Sigmoid colon (tissue), 4 donors: ENCODE measurements at regions not wholly inside any gene's neighbourhood (a gene's known extent, or its start where the extent isn't known, plus 50 kb on each side); places are given as distances from the start of the nearest gene placed in this dataset.

ENCODE experiments used
- CTCF ChIP-seq, 4 experiments: fragments of 450-650 bp in 3 of 4; fragments of 200-600 bp in 1 of 4; IDR thresholded peaks; one replicate each; pipeline ENCODE4 v1.5.1; 2016 to 2019; ENCODE audit warnings: antibody characterized with exemption in 4 of 4, mild to moderate bottlenecking in 3 of 4, moderate library complexity in 2 of 4
- EP300 ChIP-seq, 4 donors: sonication (generic); formaldehyde crosslinking; IDR thresholded peaks; one replicate each; pipeline ENCODE4 v1.6.1; 2017; ENCODE audit warnings: antibody characterized with exemption in 4 of 4
- POLR2AphosphoS5 ChIP-seq, 4 donors: sonication (generic); formaldehyde crosslinking; IDR thresholded peaks; one replicate each; pipeline ENCODE4 v1.6.1; 2017; ENCODE audit warnings: antibody characterized with exemption in 4 of 4

GRCh38 chr4:85302756-85303155 lies 172.2 kb upstream of the ARHGAP24 start:
- no peak for TF ChIP-seq CTCF (IDR thresholded peaks at IDR 0.05)
- TF ChIP-seq EP300 (IDR thresholded peaks at IDR 0.05): no peak
- no peak for TF ChIP-seq POLR2AphosphoS5 (IDR thresholded peaks at IDR 0.05)
